ENCODE measurements at regions not wholly inside any gene's neighbourhood (a gene's known extent, or its start where the extent isn't known, plus 50 kb on each side); places are given as distances from the start of the nearest gene placed in this dataset.

DNA sequence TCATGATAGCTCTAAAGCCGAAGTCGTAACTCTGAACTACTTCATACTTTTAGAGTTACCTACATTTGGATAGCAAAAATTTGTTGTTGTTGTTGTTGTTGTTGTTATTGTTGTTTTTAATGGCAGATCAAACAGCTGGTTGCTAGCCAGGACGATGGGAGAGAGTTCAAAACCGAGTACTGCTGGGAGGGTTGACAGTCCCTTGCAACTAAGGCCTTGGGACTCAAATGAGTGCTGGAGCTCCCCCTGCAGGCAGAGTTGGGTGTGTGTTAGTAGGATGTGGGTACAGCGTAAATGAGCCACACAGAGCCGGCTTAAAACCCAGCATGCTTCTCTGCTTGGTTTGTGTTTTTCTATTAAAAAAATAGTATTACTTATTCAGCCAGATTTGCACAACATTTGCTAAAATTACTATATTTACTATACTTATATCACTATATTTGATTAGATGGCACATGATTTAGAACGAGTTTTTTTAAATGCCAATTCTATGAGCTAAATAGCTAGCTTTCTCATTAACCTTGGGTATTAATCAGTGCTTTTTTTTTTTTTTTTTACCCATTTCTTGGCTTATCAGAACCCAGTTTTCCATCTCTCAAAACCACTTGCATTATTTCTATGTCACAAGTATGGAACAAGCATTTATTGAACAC is 129.2 kb upstream of the SYT6 start:
- WGBS = 37% methylated on average over 7 of the region's 7 CpGs
- DNase-seq (ENCODE audit: low spot score) = peak; percentile 78

DNA sequence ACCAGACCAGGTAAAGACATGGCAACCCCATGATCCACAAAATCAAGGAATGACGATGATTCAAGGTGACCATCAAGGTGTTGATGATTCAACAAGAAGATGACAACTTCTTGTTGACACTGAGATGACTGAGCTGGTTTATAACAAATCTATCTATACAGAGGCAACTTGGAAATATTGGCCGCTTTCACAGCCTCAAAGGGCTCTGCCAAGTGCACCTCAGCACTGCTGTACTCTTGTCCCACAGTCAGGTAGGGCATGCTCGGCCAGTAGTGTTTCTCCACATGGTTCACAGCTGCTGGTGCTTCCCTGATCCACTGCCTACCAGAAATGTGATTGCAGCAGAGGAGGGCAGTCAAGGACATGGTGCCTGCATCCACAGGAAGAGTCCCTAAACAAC is 125.2 kb upstream of the SYT6 start:
- Histone ChIP-seq H3K27ac (no peak overlapping the region), H3K4me1 (replicated peaks) (no peaks in the 10 kb centered on the region), H3K4me3 (no peak overlapping the region), H3K9me3 (no peaks in the 10 kb centered on the region), H3K27me3 (replicated peaks; ENCODE audit: insufficient read depth) (no peaks in the 10 kb centered on the region), H3K36me3 (no peaks in the 10 kb centered on the region)
- WGBS = 83% methylated on average over 3 of the region's 3 CpGs
- intact Hi-C loops (cut with DNase I) = no loop called here
- TF ChIP-seq POLR2A (IDR thresholded peaks at IDR 0.05) (no peak), POLR2AphosphoS5 (IDR thresholded peaks at IDR 0.05) (no peak)
- TF ChIP-seq, protein P1, sequence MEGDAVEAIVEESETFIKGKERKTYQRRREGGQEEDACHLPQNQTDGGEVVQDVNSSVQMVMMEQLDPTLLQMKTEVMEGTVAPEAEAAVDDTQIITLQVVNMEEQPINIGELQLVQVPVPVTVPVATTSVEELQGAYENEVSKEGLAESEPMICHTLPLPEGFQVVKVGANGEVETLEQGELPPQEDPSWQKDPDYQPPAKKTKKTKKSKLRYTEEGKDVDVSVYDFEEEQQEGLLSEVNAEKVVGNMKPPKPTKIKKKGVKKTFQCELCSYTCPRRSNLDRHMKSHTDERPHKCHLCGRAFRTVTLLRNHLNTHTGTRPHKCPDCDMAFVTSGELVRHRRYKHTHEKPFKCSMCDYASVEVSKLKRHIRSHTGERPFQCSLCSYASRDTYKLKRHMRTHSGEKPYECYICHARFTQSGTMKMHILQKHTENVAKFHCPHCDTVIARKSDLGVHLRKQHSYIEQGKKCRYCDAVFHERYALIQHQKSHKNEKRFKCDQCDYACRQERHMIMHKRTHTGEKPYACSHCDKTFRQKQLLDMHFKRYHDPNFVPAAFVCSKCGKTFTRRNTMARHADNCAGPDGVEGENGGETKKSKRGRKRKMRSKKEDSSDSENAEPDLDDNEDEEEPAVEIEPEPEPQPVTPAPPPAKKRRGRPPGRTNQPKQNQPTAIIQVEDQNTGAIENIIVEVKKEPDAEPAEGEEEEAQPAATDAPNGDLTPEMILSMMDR (IDR thresholded peaks at IDR 0.05) = no peak
- DNase-seq (ENCODE audit: low spot score) = no peak

More for the DNA sequence above, 129.2 kb upstream of the SYT6 start:
- intact Hi-C loops (cut with DNase I) = loop anchor here (2.0 to 5.0 kb wide), 2 partner anchors 304 to 446 kb away; partner anchors contain the start of gene OLFML3
- no peak overlapping the region for H3K4me3 ChIP-seq
- TF ChIP-seq, protein P1 (IDR thresholded peaks at IDR 0.05) = peak; percentile 57 to 81 (median 75)
- no peak for TF ChIP-seq POLR2AphosphoS5 (IDR thresholded peaks at IDR 0.05)
- H3K9me3 ChIP-seq = no peaks in the 10 kb centered on the region
- H3K27me3 ChIP-seq (replicated peaks; ENCODE audit: insufficient read depth) = no peaks in the 10 kb centered on the region
- H3K36me3 ChIP-seq = no peaks in the 10 kb centered on the region
- H3K27ac ChIP-seq = no peak overlapping the region
- no peaks in the 10 kb centered on the region for H3K4me1 ChIP-seq (replicated peaks)

DNA sequence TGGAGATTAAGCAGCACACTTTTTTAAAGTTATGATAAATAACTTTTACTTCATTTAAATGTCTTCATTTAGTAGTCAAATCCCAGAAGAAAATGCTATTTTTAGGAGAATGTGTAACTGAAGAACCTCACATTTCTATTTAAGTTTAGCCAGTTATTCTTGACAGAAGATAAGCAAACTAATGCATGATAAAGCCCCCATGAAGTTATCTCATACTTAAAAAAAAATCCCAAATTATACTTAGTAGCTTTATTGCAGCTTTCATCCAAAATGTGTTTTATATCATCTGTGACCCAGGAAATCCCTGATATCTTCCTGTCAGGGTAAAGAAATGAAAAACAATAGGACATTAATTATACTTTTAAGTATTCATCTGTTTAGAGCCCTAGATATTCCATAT is 124.8 kb upstream of the SYT6 start:
- Histone ChIP-seq H3K36me3 (no peaks in the 10 kb centered on the region), H3K27ac (no peak overlapping the region), H3K4me3 (no peak overlapping the region), H3K9me3 (no peaks in the 10 kb centered on the region), H3K4me1 (replicated peaks) (no peaks in the 10 kb centered on the region), H3K27me3 (replicated peaks; ENCODE audit: insufficient read depth) (no peaks in the 10 kb centered on the region)
- no peak for DNase-seq (ENCODE audit: low spot score)
- no peak for TF ChIP-seq POLR2AphosphoS5 (IDR thresholded peaks at IDR 0.05)
- TF ChIP-seq, protein P1 (IDR thresholded peaks at IDR 0.05) = no peak
- TF ChIP-seq POLR2A (IDR thresholded peaks at IDR 0.05) = no peak
- intact Hi-C loops (cut with DNase I) = no loop called here

DNA sequence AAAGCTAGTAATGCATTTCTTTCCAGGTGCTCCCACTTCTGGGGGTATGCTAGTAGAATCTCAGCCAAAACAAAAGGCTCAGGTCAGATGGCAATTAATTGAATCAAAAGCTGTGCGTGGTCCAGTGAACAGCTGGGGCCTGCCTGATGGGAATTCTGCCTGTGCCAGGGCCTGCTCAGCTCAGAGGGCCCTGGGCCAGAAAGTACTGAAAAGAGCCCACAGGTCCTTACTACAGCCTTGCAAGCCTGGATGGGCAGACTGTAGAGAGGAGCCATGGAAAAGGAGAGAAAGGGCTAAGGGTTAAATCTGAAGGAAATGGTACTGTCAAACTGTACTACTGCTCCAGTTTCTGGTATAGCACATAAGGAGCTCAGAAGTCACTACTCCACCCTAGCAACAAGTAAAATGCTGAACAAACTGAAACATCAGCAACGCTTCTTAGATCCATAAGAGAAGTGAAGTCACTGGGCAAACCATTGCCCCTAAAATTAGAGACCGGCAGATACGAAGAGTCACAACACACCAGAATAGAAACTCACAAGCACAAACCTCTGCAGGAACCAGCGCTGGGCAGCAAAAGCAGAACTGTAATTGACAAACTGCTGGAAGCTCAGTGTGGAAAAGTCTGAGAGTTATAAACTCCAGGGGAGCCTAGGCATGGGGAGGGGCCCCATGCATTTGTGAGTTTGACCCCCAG is 121.1 kb upstream of the SYT6 start:
- Histone ChIP-seq H3K27me3 (replicated peaks; ENCODE audit: insufficient read depth) (no peaks in the 10 kb centered on the region), H3K36me3 (no peaks in the 10 kb centered on the region), H3K4me3 (no peak overlapping the region), H3K9me3 (no peaks in the 10 kb centered on the region), H3K4me1 (replicated peaks) (no peaks in the 10 kb centered on the region), H3K27ac (no peak overlapping the region)
- intact Hi-C loops (cut with DNase I) = no loop called here
- 89% methylated on average over 5 of the region's 5 CpGs for WGBS
- no peak for DNase-seq (ENCODE audit: low spot score)
- TF ChIP-seq, protein P1 (IDR thresholded peaks at IDR 0.05) = no peak
- TF ChIP-seq POLR2A (IDR thresholded peaks at IDR 0.05) = no peak
- no peak for TF ChIP-seq POLR2AphosphoS5 (IDR thresholded peaks at IDR 0.05)

DNA sequence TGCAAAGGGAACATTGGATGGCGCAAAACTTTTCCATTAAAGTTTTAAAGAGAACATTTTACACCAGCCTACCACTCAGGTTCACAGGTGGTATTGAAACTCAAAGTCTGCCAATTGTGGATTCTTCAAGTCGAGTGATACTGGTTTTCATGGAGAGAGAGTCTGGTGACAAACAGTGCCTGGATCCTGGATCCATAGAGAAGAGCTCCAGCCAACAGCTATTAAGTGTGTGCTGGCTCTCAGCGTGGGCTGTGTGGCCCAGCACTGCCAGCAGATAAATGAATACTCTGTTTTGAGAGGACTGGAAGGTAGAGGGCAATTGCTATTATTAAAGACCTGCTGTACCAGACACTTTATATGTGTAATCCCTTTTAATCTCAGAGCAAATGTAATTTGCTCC is 118.9 kb upstream of the SYT6 start:
- H3K27ac ChIP-seq = no peak overlapping the region
- H3K9me3 ChIP-seq = no peaks in the 10 kb centered on the region
- no peaks in the 10 kb centered on the region for H3K36me3 ChIP-seq
- no peak overlapping the region for H3K4me3 ChIP-seq
- 52% methylated on average over 3 of the region's 3 CpGs for WGBS
- intact Hi-C loops (cut with DNase I) = no loop called here
- no peaks in the 10 kb centered on the region for H3K4me1 ChIP-seq (replicated peaks)
- no peak for TF ChIP-seq POLR2AphosphoS5 (IDR thresholded peaks at IDR 0.05)
- TF ChIP-seq POLR2A (IDR thresholded peaks at IDR 0.05) = no peak
- TF ChIP-seq, protein P1 (IDR thresholded peaks at IDR 0.05) = no peak
- peaks cover under 1% of the 10 kb centered on the region for H3K27me3 ChIP-seq (replicated peaks; ENCODE audit: insufficient read depth)
- no peak for DNase-seq (ENCODE audit: low spot score)

Measured in prostate gland (tissue), 2 donors.